ENCODE measurements at regions not wholly inside any gene's neighbourhood (a gene's known extent, or its start where the extent isn't known, plus 50 kb on each side); places are given as distances from the start of the nearest gene placed in this dataset.

DNA sequence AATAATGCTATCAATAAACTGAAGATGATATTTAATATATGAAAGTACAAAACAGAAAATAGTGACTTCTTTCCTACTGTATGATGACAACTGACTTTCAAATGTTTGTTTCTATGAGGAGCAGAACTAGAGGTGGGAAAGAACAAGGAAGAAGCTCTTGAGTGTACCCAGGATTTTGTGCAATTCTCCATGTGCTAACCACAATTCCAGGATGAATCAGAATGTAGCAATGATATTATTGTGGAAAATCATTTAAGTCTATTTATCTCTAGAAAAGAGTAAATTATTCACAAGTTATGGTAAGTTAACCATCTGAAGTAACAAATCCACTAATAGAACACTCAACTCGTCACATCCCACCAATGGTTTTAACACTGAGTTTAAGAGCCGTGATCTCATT is 324.1 kb upstream of the EMCN start:
- H3K4me1 Mint-ChIP-seq (ENCODE audit: low read depth): no peaks in the 10 kb centered on the region
- no peak overlapping the region for H3K4me3 Mint-ChIP-seq
- H3K27ac Mint-ChIP-seq: no peak overlapping the region
- peaks cover 9% of the 10 kb centered on the region for H3K27me3 Mint-ChIP-seq
- H3K9me3 Mint-ChIP-seq (ENCODE audit: low read depth): no peaks in the 10 kb centered on the region
- no peaks in the 10 kb centered on the region for H3K36me3 Mint-ChIP-seq

DNA sequence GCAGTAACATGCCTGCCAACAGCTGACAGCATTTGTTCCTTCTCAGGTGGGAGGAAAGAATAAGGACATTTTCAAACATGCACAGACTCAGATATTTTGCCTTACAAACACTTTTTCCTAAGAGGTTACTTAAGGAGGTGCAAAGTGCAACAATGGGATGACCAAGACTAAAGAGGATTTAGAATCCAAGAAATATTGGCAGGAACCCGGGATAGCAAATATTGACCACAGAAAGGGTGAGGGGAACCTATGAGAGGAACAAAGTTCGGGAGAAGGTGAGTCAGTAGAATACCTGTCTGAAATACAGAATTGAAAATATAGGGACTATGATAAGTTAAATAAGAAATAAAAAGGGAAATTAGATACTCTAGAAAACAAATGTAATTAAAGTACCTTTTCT is 321.9 kb upstream of the EMCN start:
- Mint-ChIP-seq H3K36me3 (no peaks in the 10 kb centered on the region), H3K27ac (no peak overlapping the region), H3K4me3 (no peak overlapping the region), H3K27me3 (peaks cover 11% of the 10 kb centered on the region), H3K9me3 (ENCODE audit: low read depth) (no peaks in the 10 kb centered on the region), H3K4me1 (ENCODE audit: low read depth) (no peaks in the 10 kb centered on the region)

DNA sequence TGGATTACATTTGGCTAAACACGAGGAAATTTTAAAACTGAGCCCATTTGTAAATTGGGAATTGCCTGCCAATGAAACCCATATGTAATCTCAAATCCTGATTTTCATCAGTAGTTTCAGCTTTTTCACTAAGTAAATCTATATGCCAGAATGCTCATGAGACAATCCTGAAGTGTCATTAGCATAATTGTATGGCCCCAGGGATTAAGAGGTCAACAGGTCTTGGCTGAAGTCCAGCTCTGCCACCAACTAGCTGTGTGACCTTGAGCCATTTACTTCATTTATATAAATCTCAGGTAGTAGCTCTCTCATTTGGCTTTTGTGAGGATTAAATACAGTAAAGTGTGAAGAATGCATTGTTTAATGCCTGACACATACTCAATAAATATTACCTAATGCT is 320.5 kb upstream of the EMCN start:
- H3K36me3 Mint-ChIP-seq: no peaks in the 10 kb centered on the region
- H3K27ac Mint-ChIP-seq: no peak overlapping the region
- no peaks in the 10 kb centered on the region for H3K4me1 Mint-ChIP-seq (ENCODE audit: low read depth)
- no peak overlapping the region for H3K4me3 Mint-ChIP-seq
- no peaks in the 10 kb centered on the region for H3K9me3 Mint-ChIP-seq (ENCODE audit: low read depth)
- H3K27me3 Mint-ChIP-seq: peaks cover 11% of the 10 kb centered on the region

DNA sequence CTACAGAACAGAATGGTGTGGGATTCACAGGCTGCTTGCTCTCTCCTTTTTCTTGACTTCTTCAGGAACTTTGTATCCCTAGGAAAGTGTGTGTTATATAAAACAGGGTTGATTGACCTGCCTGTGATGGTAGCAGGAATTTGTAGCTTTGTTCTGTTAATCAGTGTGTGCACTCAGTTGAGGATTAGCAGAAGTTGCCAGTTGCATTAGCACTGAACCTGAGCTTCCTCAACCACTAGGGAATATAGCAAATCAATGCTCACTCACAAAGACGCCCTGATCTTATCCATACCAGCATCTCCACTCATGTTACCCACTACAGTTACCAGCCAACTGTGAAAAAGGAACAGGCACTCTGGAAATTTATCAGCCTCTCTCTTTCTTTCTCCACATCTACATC is 319.1 kb upstream of the EMCN start:
- Mint-ChIP-seq H3K36me3 (no peaks in the 10 kb centered on the region), H3K9me3 (ENCODE audit: low read depth) (no peaks in the 10 kb centered on the region), H3K4me3 (no peak overlapping the region), H3K4me1 (ENCODE audit: low read depth) (no peaks in the 10 kb centered on the region), H3K27me3 (peaks cover 11% of the 10 kb centered on the region), H3K27ac (no peak overlapping the region)

DNA sequence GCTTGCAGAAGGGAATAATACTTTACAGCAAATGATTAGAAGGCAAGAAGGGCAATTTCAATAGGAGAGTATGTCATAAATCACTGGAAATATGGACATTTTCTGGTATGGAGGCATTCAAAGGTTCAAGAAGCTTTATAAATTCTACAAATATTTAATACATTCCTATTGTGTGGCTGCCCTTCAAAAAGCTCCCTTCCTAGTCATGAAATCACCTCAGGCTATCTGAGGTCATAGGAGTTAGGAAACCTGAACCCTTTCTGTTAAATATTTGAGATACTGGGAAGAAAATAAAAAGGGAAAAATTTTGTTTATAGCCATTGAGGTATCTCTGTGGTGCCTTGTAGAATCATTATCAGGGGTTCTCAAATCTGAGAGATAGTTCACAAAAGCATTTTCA is 316.8 kb upstream of the EMCN start:
- no peaks in the 10 kb centered on the region for H3K9me3 Mint-ChIP-seq (ENCODE audit: low read depth)
- H3K36me3 Mint-ChIP-seq: no peaks in the 10 kb centered on the region
- no peaks in the 10 kb centered on the region for H3K4me1 Mint-ChIP-seq (ENCODE audit: low read depth)
- H3K27ac Mint-ChIP-seq: no peak overlapping the region
- H3K4me3 Mint-ChIP-seq: no peak overlapping the region
- peaks cover 11% of the 10 kb centered on the region for H3K27me3 Mint-ChIP-seq

DNA sequence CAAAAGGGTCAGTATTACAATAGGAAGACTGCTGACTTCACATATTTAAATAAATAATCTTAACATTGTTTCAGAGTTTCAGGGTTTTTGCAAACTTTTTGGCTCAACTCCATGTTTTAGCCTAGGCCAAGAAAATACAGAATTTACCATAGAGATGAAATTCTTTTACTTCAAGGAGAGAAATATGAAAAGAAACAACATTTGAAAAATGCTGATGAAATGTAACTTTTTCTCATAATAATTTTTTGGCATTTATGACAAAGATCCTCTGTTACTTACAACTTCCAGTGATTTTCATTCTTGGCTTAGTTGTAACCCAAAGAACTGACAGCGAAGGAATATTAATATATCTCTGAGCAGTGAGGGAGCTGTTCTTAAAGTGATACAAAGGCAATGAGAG is 316.1 kb upstream of the EMCN start:
- no peak overlapping the region for H3K4me3 Mint-ChIP-seq
- no peak overlapping the region for H3K27ac Mint-ChIP-seq
- peaks cover 8% of the 10 kb centered on the region for H3K27me3 Mint-ChIP-seq
- no peaks in the 10 kb centered on the region for H3K9me3 Mint-ChIP-seq (ENCODE audit: low read depth)
- no peaks in the 10 kb centered on the region for H3K4me1 Mint-ChIP-seq (ENCODE audit: low read depth)
- H3K36me3 Mint-ChIP-seq: no peaks in the 10 kb centered on the region

DNA sequence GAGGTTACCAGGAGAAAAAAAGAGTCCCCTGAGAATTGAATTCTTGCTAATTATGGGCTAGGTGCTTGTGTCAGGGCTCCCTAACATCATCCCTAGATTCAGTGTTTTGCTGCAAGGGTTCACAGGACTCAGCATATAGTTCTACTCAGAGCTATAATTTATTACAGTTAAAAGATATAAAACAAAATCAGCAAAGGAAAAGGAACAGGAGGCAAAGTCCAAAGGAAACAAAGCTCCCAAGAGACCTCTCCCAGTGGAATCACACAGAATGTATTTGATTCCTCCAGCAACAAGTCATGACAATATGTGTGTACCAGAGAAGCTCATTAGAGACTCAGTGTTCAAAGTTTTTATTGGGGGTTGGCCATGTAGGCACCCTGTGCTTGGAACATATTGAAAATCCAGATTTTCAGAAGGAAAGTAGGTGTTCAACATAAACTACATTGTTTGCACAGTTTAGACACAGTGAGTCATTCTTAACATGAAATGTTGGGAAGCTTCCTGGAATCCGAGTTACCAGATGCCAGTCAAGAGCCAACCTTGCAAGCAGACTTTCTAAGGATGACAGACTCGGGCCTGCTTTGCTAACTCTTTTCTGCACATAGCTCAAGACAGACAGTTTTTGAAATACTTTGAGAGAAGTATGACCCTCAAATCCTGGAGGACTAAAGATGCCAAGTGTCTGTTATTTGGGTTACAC is 311.3 kb upstream of the EMCN start:
- Mint-ChIP-seq H3K4me1 (ENCODE audit: low read depth) (no peaks in the 10 kb centered on the region), H3K36me3 (no peaks in the 10 kb centered on the region), H3K4me3 (no peak overlapping the region), H3K27ac (no peak overlapping the region), H3K9me3 (ENCODE audit: low read depth) (no peaks in the 10 kb centered on the region), H3K27me3 (peaks cover 2% of the 10 kb centered on the region)

DNA sequence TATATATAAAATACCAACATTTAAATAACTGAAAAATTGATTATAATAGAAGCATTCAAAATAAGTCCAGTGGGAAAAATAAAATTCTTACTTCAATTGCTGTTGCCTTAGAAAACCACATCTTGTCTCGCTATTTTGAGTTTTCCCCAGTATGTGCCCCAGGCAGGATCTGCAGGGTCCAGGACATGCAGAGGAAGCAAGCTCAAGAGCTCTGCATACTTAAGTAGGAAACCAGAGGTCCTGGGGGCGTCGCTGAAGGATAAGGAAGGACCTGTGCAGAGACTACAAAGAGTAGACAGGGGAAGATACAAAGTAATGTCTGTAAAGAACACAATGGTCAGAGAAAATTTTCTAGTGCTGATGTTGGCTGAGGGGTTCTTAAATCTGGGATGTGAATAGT is 310.5 kb upstream of the EMCN start:
- Mint-ChIP-seq H3K36me3 (no peaks in the 10 kb centered on the region), H3K9me3 (ENCODE audit: low read depth) (no peaks in the 10 kb centered on the region), H3K4me1 (ENCODE audit: low read depth) (no peaks in the 10 kb centered on the region), H3K27ac (no peak overlapping the region), H3K27me3 (peaks cover 2% of the 10 kb centered on the region), H3K4me3 (no peak overlapping the region)

DNA sequence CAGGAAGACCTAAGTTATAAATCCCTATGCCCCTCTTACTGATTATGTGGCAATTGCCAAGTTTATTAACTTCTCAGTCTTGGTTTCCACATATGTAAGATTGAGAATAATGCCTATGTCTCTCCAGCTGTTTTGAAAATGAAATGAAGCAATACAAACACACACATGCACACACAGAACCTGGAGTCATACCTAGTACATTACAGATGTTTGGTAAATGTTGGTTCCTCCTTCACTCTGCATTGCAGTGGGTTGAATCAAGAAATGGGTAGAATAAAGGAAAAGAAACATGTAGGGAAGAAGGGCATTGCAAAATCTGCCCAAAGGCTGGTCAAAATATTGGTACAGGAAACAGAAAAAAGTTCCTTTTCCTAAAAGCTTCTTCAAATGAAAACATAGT is 309.9 kb upstream of the EMCN start:
- no peak overlapping the region for H3K4me3 Mint-ChIP-seq
- no peaks in the 10 kb centered on the region for H3K9me3 Mint-ChIP-seq (ENCODE audit: low read depth)
- H3K27me3 Mint-ChIP-seq: peaks cover 2% of the 10 kb centered on the region
- no peaks in the 10 kb centered on the region for H3K36me3 Mint-ChIP-seq
- no peaks in the 10 kb centered on the region for H3K4me1 Mint-ChIP-seq (ENCODE audit: low read depth)
- H3K27ac Mint-ChIP-seq: no peak overlapping the region

DNA sequence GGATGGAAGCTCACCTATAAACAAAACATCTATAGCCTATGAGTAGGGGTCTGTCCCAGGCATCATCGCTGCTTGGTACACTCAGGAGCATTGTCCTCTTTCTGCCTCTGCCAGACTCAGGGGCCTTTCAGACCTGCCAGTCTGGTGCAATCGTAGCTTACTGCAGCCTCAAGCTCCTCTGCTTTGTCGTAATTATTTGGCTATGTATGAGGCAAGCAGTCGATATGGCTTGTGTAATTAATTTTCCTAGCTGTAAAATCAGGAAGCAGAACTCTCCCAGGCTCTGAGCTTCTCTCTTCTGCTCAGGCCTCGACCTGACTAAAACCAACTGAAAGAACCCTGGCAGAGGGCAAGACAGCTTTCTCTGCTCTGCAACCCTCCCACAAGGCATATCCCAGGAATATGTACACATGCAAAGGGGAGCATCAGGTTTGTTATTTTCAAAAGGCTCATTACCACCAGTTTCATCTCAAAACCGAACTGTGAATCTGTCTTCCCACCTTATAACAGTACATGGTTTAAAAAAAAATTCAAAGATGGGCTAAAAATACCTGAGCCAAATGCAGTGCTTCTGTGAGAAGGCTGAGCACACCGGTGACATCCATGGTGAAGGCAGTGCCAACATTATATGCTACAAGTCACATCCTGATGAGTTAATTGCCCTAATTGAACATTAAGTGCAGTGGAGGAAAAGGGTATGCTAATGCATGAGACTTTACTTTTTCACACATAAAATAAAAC is 309.2 kb upstream of the EMCN start:
- no peaks in the 10 kb centered on the region for H3K4me1 Mint-ChIP-seq (ENCODE audit: low read depth)
- H3K4me3 Mint-ChIP-seq: no peak overlapping the region
- H3K36me3 Mint-ChIP-seq: no peaks in the 10 kb centered on the region
- H3K9me3 Mint-ChIP-seq (ENCODE audit: low read depth): no peaks in the 10 kb centered on the region
- peaks cover 2% of the 10 kb centered on the region for H3K27me3 Mint-ChIP-seq
- no peak overlapping the region for H3K27ac Mint-ChIP-seq

DNA sequence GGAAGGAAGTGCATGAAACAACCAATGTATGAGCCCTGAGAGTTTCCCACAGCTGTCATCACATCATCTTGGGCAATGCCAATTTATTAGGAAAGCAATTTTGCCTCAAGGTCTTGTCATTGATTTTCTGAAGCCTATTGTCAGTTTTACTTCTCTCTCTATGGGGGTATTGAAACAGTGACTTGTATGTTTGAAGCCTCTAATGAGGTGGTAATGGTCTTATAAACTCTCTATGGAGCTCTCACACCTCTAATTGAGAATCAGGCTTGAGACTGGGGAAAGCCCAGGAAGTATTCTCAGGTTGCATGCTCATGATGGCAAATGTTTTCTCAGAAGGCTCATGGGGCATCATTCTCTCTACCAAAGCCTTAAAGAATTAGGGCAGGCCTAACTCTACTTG is 308.2 kb upstream of the EMCN start:
- no peak overlapping the region for H3K4me3 Mint-ChIP-seq
- H3K36me3 Mint-ChIP-seq: no peaks in the 10 kb centered on the region
- no peaks in the 10 kb centered on the region for H3K4me1 Mint-ChIP-seq (ENCODE audit: low read depth)
- H3K9me3 Mint-ChIP-seq (ENCODE audit: low read depth): no peaks in the 10 kb centered on the region
- no peaks in the 10 kb centered on the region for H3K27me3 Mint-ChIP-seq
- H3K27ac Mint-ChIP-seq: no peak overlapping the region

DNA sequence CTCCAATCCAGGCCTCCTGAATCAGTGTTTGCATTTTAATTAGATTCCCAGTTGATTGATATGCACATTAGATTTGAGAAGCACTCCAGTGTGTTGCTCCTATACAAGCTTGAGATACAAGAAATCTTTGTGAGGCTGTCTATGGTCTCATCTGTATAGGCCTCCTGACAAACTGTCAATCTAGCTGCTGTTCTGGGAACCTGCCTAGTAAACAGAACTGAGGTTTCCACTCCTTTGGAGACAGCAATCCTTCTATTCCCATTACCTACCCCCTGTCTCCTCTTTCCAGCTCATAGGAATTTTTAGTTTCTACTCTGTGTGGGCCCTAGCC is 306.1 kb upstream of the EMCN start:
- Mint-ChIP-seq H3K4me1 (ENCODE audit: low read depth) (no peaks in the 10 kb centered on the region), H3K4me3 (no peak overlapping the region), H3K27me3 (no peaks in the 10 kb centered on the region), H3K9me3 (ENCODE audit: low read depth) (no peaks in the 10 kb centered on the region), H3K36me3 (no peaks in the 10 kb centered on the region), H3K27ac (no peak overlapping the region)

DNA sequence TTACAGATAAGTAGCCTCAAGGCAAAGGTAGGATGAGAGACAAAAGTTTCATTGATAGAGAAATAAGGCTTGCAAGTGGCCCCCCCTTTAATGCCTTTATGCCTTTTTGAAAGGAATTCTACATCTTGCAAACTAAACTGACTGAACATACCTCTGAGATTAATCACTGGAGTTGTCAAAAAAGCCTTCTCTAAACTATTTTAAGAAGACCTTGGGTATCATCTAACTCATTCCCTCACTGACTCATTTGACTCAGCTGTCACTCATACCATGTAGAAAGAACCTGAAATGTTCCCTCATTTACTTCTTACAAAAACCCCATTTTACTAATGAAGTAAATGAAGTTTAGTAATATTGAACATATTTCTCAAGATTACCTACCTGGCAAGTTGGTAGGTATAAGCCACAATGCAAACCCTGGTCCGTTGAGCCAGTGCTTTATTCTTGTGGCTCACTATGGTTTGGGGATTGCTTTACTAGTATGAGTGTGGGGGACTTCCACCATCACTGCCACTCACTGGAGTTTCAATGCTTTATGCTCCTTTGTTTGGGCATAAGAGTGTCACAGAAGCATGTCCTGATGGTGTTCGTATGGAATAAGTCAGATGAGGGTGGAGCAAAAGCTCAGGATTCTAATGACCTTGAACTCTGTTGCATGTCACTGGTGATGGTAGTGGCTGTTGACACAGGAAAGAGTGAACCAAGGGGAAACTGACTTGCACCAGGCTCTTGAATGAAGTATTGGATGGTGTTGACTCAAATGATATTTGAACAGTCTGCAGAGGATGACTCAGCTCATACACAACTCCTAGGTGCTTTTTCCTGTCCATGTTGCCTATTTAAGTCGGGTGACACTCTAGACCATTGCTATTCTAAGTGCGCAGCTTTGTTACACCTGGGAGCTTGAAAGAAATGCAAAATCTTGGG is 305.5 kb upstream of the EMCN start:
- Mint-ChIP-seq H3K27ac (no peak overlapping the region), H3K36me3 (no peaks in the 10 kb centered on the region), H3K4me1 (ENCODE audit: low read depth) (no peaks in the 10 kb centered on the region), H3K9me3 (ENCODE audit: low read depth) (no peaks in the 10 kb centered on the region), H3K4me3 (no peak overlapping the region), H3K27me3 (no peaks in the 10 kb centered on the region)

DNA sequence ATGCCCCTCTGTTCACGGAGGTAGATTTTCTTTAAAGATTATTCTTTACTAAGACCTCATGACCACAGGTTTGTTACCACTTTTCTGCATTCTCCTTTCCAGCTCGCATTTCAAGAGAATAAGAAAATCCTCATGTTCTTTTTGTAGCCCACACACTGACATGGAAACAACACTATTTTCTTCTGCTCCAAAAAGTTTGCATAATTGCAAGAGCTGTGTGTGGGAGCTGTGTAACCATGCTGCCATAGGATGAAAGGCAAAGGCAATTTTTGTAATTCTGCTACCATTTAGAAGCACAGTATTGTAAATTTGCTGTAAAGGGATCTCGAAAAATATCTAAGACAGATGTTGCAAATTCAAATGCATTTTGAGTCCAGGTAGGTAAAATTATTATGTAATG is 302.4 kb upstream of the EMCN start:
- H3K9me3 Mint-ChIP-seq (ENCODE audit: low read depth): no peaks in the 10 kb centered on the region
- no peak overlapping the region for H3K4me3 Mint-ChIP-seq
- no peaks in the 10 kb centered on the region for H3K27me3 Mint-ChIP-seq
- no peak overlapping the region for H3K27ac Mint-ChIP-seq
- no peaks in the 10 kb centered on the region for H3K4me1 Mint-ChIP-seq (ENCODE audit: low read depth)
- H3K36me3 Mint-ChIP-seq: no peaks in the 10 kb centered on the region

DNA sequence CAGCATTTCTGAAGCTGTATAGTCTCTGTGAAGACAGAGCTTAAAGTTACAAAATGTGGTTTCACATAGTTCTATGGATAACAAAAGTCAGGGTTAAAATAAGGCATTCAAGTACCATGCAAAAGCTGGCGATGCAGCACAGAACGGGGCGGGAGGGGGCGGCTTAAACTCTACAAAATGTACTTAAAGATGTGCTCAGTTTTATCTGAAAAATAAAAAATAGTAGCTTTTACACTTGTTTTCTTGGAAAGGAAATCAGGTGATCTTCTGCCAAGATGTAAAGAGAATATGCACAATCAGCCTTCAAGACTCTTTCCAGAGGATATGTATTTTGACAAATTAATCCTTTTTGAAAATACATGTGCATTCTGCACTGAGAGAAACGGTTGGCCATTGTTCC is 301.7 kb upstream of the EMCN start:
- Mint-ChIP-seq H3K4me1 (ENCODE audit: low read depth) (no peaks in the 10 kb centered on the region), H3K27ac (no peak overlapping the region), H3K27me3 (no peaks in the 10 kb centered on the region), H3K4me3 (no peak overlapping the region), H3K9me3 (ENCODE audit: low read depth) (no peaks in the 10 kb centered on the region), H3K36me3 (no peaks in the 10 kb centered on the region)
